ENCODE measurements at regions not wholly inside any gene's neighbourhood (a gene's known extent, or its start where the extent isn't known, plus 50 kb on each side); places are given as distances from the start of the nearest gene placed in this dataset.

DNA sequence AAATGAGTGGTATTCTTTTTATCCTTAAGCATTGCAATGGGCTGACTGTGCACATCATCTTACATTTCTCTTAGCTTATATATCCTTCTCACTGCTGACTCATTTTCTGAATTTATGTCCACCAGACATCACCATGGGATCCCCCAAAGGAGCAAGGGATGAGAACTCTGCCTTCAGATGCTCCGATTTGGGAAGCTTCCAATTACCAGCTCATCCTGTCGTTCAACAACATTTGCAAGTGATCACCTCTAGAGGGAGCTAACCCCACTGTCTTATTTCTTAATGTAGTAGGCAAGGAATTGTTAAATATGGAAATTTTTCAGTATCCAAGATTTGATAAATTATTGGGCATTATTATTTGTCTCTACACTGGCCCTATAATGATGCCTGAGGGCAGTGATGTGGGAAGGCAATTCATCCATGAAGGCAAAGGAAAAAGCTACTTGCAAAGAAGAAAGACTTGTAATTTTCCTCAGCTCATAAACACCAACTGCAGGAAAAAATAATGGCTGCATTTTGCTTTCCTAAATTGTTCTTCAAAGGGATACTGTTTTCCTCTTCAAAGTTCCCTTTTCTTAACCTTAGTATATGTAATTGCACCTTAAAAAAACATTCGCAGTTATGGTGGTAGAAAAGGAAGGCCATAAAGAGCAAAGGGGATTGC, 102.4 kb upstream of the FSHB start:
- ChIA-PET CTCF (interaction anchor here (0.8 to 4.1 kb wide), 7 partner anchors 8 to 206 kb away, joined by 3 to 33 read pairs (median 3); no protein-coding TSS in a partner anchor), POLR2A (no interaction called here)
- peaks cover 0 to 4% (median 0%) of the 10 kb centered on the region in 5 experiments for H3K27me3 ChIP-seq (replicated peaks in 2 of 5; ENCODE audit: control insufficient read depth in 4 of 5, insufficient read depth in 5 of 5, low read length in 4 of 5)
- H3K4me1 ChIP-seq (ENCODE audit: control extremely low read depth in 1 of 4, control insufficient read depth in 4 of 4, insufficient read depth in 4 of 4, low read length in 3 of 4), result no peaks in the 10 kb centered on the region
- H3K9me3 ChIP-seq (ENCODE audit: control extremely low read depth in 1 of 5, control insufficient read depth in 4 of 5, insufficient read depth in 2 of 5, low read depth in 1 of 5, low read length in 4 of 5), result no peaks in the 10 kb centered on the region
- no peak overlapping the region for H3K4me3 ChIP-seq (ENCODE audit: control insufficient read depth in 1 of 7, extremely low read depth in 1 of 7, insufficient read depth in 4 of 7, low read depth in 2 of 7, low read length in 6 of 7)
- H3K27ac ChIP-seq (ENCODE audit: insufficient read depth in 1 of 2, low read depth in 1 of 2, low read length in 2 of 2, poor library complexity in 1 of 2, severe bottlenecking in 2 of 2), result no peak overlapping the region
- WGBS (ENCODE audit: insufficient coverage), result 40% methylated on average over 1 of the region's 3 CpGs
- H3K36me3 ChIP-seq (ENCODE audit: control insufficient read depth in 4 of 4, insufficient read depth in 4 of 4, low read length in 3 of 4), result no peaks in the 10 kb centered on the region
- DNase-seq, result peak; percentile 14 to 36 (median 33)

DNA sequence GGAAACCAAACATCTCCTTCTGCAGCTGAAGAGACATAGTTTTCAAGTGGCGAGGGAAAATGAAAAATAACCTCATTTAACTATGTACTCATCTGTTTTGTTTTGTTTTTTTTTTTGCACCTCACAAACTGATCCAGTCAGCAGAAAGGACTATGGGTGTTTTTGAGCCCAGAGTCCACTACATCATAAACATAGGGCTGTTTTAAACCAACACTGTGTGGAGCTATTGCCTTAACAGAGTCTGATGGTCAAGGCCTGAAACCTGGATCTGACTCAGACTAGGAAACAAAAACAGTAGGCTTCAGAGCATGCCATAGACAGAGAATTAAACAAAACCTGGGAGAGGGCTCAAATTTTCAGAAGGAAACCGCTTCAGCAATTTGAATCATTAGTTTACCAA, 99.3 kb upstream of the FSHB start:
- H3K4me1 ChIP-seq (ENCODE audit: control extremely low read depth in 1 of 4, control insufficient read depth in 4 of 4, insufficient read depth in 4 of 4, low read length in 3 of 4), result no peaks in the 10 kb centered on the region
- H3K36me3 ChIP-seq (ENCODE audit: control insufficient read depth in 4 of 4, insufficient read depth in 4 of 4, low read length in 3 of 4), result no peaks in the 10 kb centered on the region
- no peak overlapping the region for H3K27ac ChIP-seq (ENCODE audit: insufficient read depth in 1 of 2, low read depth in 1 of 2, low read length in 2 of 2, poor library complexity in 1 of 2, severe bottlenecking in 2 of 2)
- DNase-seq, result no peak
- CTCF ChIA-PET, result no interaction called here
- POLR2A ChIA-PET, result interaction anchor here (0.6 kb wide), 1 partner anchor 10 kb away, joined by 3 read pairs; no protein-coding TSS in a partner anchor
- no CpG with 5 or more reads among the region's 2 CpGs for WGBS (ENCODE audit: insufficient coverage)
- H3K9me3 ChIP-seq (ENCODE audit: control extremely low read depth in 1 of 5, control insufficient read depth in 4 of 5, insufficient read depth in 2 of 5, low read depth in 1 of 5, low read length in 4 of 5), result no peaks in the 10 kb centered on the region
- no peaks in the 10 kb centered on the region for H3K27me3 ChIP-seq (replicated peaks in 2 of 5; ENCODE audit: control insufficient read depth in 4 of 5, insufficient read depth in 5 of 5, low read length in 4 of 5)
- no peak overlapping the region for H3K4me3 ChIP-seq (ENCODE audit: control insufficient read depth in 1 of 7, extremely low read depth in 1 of 7, insufficient read depth in 4 of 7, low read depth in 2 of 7, low read length in 6 of 7)

DNA sequence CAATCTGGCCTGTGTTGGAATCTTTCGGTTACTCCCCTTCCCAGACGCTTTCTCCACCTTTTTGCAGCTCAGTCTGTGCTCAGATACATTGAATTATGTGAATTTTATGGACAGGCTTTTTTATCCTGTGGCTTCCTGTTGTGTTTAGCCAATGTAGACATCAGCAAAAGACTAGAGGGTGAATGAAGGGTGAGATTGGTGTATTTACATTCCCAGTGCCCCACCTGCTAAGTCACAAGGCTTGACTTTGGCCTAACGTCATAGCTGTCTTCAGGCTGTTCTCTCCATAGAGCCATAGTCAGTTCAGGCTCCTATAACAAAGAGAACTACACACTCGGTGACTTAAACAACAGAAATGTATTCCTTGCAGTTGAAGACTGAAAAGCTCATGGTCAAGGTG, 97.5 kb upstream of the FSHB start:
- no peaks in the 10 kb centered on the region for H3K4me1 ChIP-seq (ENCODE audit: control extremely low read depth in 1 of 4, control insufficient read depth in 4 of 4, insufficient read depth in 4 of 4, low read length in 3 of 4)
- DNase-seq, result no peak
- ChIA-PET POLR2A (no interaction called here), CTCF (interaction anchor here (1.8 kb wide), 1 partner anchor 10 kb away, joined by 9 read pairs; no protein-coding TSS in a partner anchor)
- WGBS (ENCODE audit: insufficient coverage), result 100% methylated on average over 2 of the region's 4 CpGs
- H3K4me3 ChIP-seq (ENCODE audit: control insufficient read depth in 1 of 7, extremely low read depth in 1 of 7, insufficient read depth in 4 of 7, low read depth in 2 of 7, low read length in 6 of 7), result no peak overlapping the region
- H3K27me3 ChIP-seq (replicated peaks in 2 of 5; ENCODE audit: control insufficient read depth in 4 of 5, insufficient read depth in 5 of 5, low read length in 4 of 5), result no peaks in the 10 kb centered on the region
- H3K9me3 ChIP-seq (ENCODE audit: control extremely low read depth in 1 of 5, control insufficient read depth in 4 of 5, insufficient read depth in 2 of 5, low read depth in 1 of 5, low read length in 4 of 5), result no peaks in the 10 kb centered on the region
- no peak overlapping the region for H3K27ac ChIP-seq (ENCODE audit: insufficient read depth in 1 of 2, low read depth in 1 of 2, low read length in 2 of 2, poor library complexity in 1 of 2, severe bottlenecking in 2 of 2)
- no peaks in the 10 kb centered on the region for H3K36me3 ChIP-seq (ENCODE audit: control insufficient read depth in 4 of 4, insufficient read depth in 4 of 4, low read length in 3 of 4)

DNA sequence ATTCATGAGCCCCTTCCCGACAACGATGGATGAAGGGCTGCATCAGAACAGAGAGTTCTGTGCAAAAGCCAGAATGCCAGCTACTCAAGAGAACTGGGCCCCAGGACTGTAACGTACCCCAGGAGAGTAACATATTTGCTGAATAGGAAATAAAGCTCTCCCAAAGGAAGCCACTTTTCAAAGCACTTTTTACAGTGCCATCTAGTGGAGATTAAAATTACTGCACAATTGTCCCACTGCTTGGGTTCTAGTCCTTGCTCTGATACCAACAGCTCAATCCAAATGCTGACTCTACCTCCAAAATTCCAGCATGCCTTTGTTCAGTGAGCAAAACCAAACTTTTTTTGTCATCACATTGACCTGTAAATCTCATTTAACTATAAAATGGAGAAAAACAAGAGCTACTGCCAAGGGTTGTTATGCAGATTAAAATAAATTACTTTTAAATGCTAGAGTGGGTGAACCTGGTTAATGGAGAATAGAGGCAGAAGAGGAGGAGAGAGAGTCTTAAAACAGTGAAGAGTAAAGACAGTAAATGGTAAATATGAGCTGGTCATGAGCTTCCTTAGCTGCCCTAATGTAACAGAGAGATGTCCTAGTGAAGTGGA, 87.6 kb upstream of the FSHB start:
- CTCF ChIA-PET, result interaction anchor here (0.9 to 4.6 kb wide), 5 partner anchors 9 to 22 kb away, joined by 3 to 33 read pairs (median 9); no protein-coding TSS in a partner anchor
- Histone ChIP-seq H3K27ac (ENCODE audit: insufficient read depth in 1 of 2, low read depth in 1 of 2, low read length in 2 of 2, poor library complexity in 1 of 2, severe bottlenecking in 2 of 2) (no peak overlapping the region), H3K36me3 (ENCODE audit: control insufficient read depth in 4 of 4, insufficient read depth in 4 of 4, low read length in 3 of 4) (no peaks in the 10 kb centered on the region), H3K9me3 (ENCODE audit: control extremely low read depth in 1 of 5, control insufficient read depth in 4 of 5, insufficient read depth in 2 of 5, low read depth in 1 of 5, low read length in 4 of 5) (no peaks in the 10 kb centered on the region), H3K4me3 (ENCODE audit: control insufficient read depth in 1 of 7, extremely low read depth in 1 of 7, insufficient read depth in 4 of 7, low read depth in 2 of 7, low read length in 6 of 7) (no peak overlapping the region), H3K27me3 (replicated peaks in 2 of 5; ENCODE audit: control insufficient read depth in 4 of 5, insufficient read depth in 5 of 5, low read length in 4 of 5) (no peaks in the 10 kb centered on the region), H3K4me1 (ENCODE audit: control extremely low read depth in 1 of 4, control insufficient read depth in 4 of 4, insufficient read depth in 4 of 4, low read length in 3 of 4) (no peaks in the 10 kb centered on the region)
- 43% methylated on average over 2 of the region's 3 CpGs for whole genome bisulfite sequencing (ENCODE audit: insufficient coverage)
- POLR2A ChIA-PET, result no interaction called here
- peak; percentile 3 to 21 (median 10) for DNase-seq

DNA sequence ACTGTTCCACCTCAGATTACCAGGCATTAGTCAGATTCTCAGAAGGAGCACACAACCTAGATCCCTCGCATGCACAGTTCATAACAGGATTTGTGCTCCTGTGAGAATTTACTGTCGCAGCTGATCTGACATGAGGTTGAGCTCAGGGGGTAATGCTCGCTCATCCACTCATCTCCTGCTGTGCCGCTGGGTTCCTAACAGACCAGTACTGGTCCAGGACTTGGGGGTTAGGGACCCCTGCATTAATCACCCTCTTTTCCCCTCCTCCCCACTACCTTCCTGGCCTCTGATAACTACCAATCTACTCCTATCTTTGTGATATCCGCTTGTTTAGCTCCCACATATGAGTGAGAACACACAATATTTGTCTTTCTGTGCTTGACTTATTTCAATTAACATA, 83.5 kb upstream of the FSHB start:
- no peaks in the 10 kb centered on the region for H3K27me3 ChIP-seq (replicated peaks in 2 of 5; ENCODE audit: control insufficient read depth in 4 of 5, insufficient read depth in 5 of 5, low read length in 4 of 5)
- H3K27ac ChIP-seq (ENCODE audit: insufficient read depth in 1 of 2, low read depth in 1 of 2, low read length in 2 of 2, poor library complexity in 1 of 2, severe bottlenecking in 2 of 2), result no peak overlapping the region
- no peak for DNase-seq
- H3K4me1 ChIP-seq (ENCODE audit: control extremely low read depth in 1 of 4, control insufficient read depth in 4 of 4, insufficient read depth in 4 of 4, low read length in 3 of 4), result no peaks in the 10 kb centered on the region
- no peaks in the 10 kb centered on the region for H3K9me3 ChIP-seq (ENCODE audit: control extremely low read depth in 1 of 5, control insufficient read depth in 4 of 5, insufficient read depth in 2 of 5, low read depth in 1 of 5, low read length in 4 of 5)
- H3K36me3 ChIP-seq (ENCODE audit: control insufficient read depth in 4 of 4, insufficient read depth in 4 of 4, low read length in 3 of 4), result no peaks in the 10 kb centered on the region
- POLR2A ChIA-PET, result no interaction called here
- WGBS (ENCODE audit: insufficient coverage), result 95% methylated on average over 5 of the region's 5 CpGs
- CTCF ChIA-PET, result no interaction called here
- no peak overlapping the region for H3K4me3 ChIP-seq (ENCODE audit: control insufficient read depth in 1 of 7, extremely low read depth in 1 of 7, insufficient read depth in 4 of 7, low read depth in 2 of 7, low read length in 6 of 7)

DNA sequence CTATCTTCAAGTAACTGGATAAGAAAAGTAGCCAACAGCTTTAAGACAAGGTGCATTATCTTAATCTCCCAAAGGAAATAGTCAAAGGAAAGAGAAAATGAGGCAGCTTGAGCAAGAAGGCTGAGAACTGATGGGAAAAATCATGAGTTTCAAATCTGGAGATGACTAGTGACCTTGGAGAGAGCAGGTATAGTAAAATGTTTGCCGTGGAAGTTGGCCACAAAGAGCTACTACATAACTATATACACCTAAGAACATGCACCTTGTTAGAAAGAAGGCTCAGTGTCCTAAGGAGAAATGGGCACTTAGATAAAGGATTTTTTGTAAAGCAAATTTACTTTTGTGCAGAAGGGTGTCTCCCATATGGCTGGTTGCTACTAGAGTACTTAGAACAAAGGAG, 80.8 kb upstream of the FSHB start:
- POLR2A ChIA-PET, result no interaction called here
- no peaks in the 10 kb centered on the region for H3K4me1 ChIP-seq (ENCODE audit: control extremely low read depth in 1 of 4, control insufficient read depth in 4 of 4, insufficient read depth in 4 of 4, low read length in 3 of 4)
- no peak for DNase-seq
- H3K4me3 ChIP-seq (ENCODE audit: control insufficient read depth in 1 of 7, extremely low read depth in 1 of 7, insufficient read depth in 4 of 7, low read depth in 2 of 7, low read length in 6 of 7), result no peak overlapping the region
- no peaks in the 10 kb centered on the region for H3K36me3 ChIP-seq (ENCODE audit: control insufficient read depth in 4 of 4, insufficient read depth in 4 of 4, low read length in 3 of 4)
- CTCF ChIA-PET, result interaction anchor here (1.2 kb wide), 1 partner anchor 21 kb away, joined by 3 read pairs; no protein-coding TSS in a partner anchor
- no peaks in the 10 kb centered on the region for H3K9me3 ChIP-seq (ENCODE audit: control extremely low read depth in 1 of 5, control insufficient read depth in 4 of 5, insufficient read depth in 2 of 5, low read depth in 1 of 5, low read length in 4 of 5)
- H3K27ac ChIP-seq (ENCODE audit: insufficient read depth in 1 of 2, low read depth in 1 of 2, low read length in 2 of 2, poor library complexity in 1 of 2, severe bottlenecking in 2 of 2), result no peak overlapping the region
- WGBS (ENCODE audit: insufficient coverage), result no CpG with 5 or more reads among the region's 1 CpG
- H3K27me3 ChIP-seq (replicated peaks in 2 of 5; ENCODE audit: control insufficient read depth in 4 of 5, insufficient read depth in 5 of 5, low read length in 4 of 5), result no peaks in the 10 kb centered on the region

DNA sequence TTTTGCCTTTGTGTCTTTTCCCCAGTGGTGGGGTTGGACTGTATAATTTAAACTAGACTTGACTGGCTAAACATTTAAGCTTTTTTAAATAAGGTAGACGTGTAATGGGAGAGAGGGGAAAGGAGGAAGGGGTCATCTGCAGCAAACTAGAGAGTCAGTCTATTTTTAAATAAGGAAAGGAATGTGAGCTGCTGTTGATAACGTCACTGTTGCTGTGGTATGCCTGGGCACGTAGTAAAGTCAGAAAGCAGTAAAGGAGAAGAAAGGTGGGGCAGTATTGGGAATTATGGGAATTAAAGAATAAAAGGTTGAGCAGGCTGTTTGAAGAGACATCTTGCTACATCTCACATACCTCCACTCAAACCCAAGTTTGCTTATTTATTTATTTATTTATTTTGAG, 80.4 kb upstream of the FSHB start:
- ChIA-PET POLR2A (no interaction called here), CTCF (interaction anchor here (1.2 to 3.2 kb wide), 2 partner anchors 7 to 22 kb away, joined by 3 to 10 read pairs; no protein-coding TSS in a partner anchor)
- H3K27ac ChIP-seq (ENCODE audit: insufficient read depth in 1 of 2, low read depth in 1 of 2, low read length in 2 of 2, poor library complexity in 1 of 2, severe bottlenecking in 2 of 2), result no peak overlapping the region
- no peak overlapping the region for H3K4me3 ChIP-seq (ENCODE audit: control insufficient read depth in 1 of 7, extremely low read depth in 1 of 7, insufficient read depth in 4 of 7, low read depth in 2 of 7, low read length in 6 of 7)
- no peaks in the 10 kb centered on the region for H3K4me1 ChIP-seq (ENCODE audit: control extremely low read depth in 1 of 4, control insufficient read depth in 4 of 4, insufficient read depth in 4 of 4, low read length in 3 of 4)
- 82% methylated on average over 1 of the region's 3 CpGs for WGBS (ENCODE audit: insufficient coverage)
- no peak for DNase-seq
- H3K9me3 ChIP-seq (ENCODE audit: control extremely low read depth in 1 of 5, control insufficient read depth in 4 of 5, insufficient read depth in 2 of 5, low read depth in 1 of 5, low read length in 4 of 5), result no peaks in the 10 kb centered on the region
- no peaks in the 10 kb centered on the region for H3K27me3 ChIP-seq (replicated peaks in 2 of 5; ENCODE audit: control insufficient read depth in 4 of 5, insufficient read depth in 5 of 5, low read length in 4 of 5)
- no peaks in the 10 kb centered on the region for H3K36me3 ChIP-seq (ENCODE audit: control insufficient read depth in 4 of 4, insufficient read depth in 4 of 4, low read length in 3 of 4)
